OCI-LY3 (cell line): ENCODE measurements at regions not wholly inside any gene's neighbourhood (a gene's known extent, or its start where the extent isn't known, plus 50 kb on each side); places are given as distances from the start of the nearest gene placed in this dataset.

Source experiments
- EZH2phosphoT487 ChIP-seq: fragments of 200-600 bp; shearing (Covaris generic); IDR thresholded peaks from 2 replicates; pipeline ENCODE4 v1.6.1; 2018; ENCODE audit warnings: antibody characterized with exemption, mixed run types, low read depth
- TF ChIP-seq, protein P1 (sequence below): fragments of 200-600, 300-600 bp; sonication (generic); IDR thresholded peaks from 2 replicates; pipeline ENCODE4 v1.5.1; 2014; ENCODE audit warnings: antibody characterized with exemption, low read length, low read depth

DNA sequence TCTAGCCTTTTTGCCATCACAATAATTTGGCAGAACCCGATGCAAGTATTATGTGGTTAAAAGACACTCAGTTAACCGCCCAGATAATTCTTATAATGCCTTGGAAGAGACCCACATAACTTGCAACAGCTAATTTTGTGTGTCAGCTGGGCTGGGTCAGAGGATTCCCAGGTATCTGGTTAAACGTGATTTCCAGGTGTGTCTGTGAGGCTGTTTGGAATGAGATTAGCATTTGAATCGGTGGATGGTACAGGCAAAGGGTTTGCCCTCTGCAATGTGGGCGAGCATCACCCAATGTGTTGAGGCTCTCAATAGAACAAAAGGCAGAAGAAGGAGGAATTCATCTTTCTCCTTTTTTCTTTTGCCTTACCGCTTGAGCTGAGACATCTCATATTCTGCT lies 314.2 kb upstream of the PUDP start:
- TF ChIP-seq, protein P1, sequence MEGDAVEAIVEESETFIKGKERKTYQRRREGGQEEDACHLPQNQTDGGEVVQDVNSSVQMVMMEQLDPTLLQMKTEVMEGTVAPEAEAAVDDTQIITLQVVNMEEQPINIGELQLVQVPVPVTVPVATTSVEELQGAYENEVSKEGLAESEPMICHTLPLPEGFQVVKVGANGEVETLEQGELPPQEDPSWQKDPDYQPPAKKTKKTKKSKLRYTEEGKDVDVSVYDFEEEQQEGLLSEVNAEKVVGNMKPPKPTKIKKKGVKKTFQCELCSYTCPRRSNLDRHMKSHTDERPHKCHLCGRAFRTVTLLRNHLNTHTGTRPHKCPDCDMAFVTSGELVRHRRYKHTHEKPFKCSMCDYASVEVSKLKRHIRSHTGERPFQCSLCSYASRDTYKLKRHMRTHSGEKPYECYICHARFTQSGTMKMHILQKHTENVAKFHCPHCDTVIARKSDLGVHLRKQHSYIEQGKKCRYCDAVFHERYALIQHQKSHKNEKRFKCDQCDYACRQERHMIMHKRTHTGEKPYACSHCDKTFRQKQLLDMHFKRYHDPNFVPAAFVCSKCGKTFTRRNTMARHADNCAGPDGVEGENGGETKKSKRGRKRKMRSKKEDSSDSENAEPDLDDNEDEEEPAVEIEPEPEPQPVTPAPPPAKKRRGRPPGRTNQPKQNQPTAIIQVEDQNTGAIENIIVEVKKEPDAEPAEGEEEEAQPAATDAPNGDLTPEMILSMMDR = no peak
- TF ChIP-seq EZH2phosphoT487 = no peak
